NCI-H748 (cell line): ENCODE measurements at regions not wholly inside any gene's neighbourhood (a gene's known extent, or its start where the extent isn't known, plus 50 kb on each side); places are given as distances from the start of the nearest gene placed in this dataset.

ENCODE experiments used
- DNase-seq: peaks from one replicate; lab custom pipeline; 2025; ENCODE audit not compliant: unreplicated experiment; lab: John Stamatoyannopoulos, UW

DNA sequence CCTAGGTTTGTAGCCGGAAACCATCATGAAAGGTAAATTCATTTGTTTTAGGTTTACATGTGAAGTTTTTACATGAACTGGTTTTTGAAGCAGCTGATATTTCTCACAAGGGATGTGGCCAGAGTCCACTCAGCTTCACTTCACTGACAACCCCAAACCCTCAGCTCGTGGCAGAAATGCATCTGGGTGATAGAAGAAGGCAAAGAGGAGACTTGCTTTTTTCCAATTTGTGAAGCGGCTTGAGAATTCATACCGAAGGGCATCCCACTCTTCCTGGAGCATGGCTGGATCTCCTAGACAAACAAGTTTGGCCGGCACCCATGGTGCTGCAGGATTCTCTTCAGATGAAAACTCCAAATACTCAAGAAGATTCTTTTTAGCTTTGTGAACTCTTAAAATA, 392.8 kb upstream of the CNR1 start:
- no peak for DNase-seq

DNA sequence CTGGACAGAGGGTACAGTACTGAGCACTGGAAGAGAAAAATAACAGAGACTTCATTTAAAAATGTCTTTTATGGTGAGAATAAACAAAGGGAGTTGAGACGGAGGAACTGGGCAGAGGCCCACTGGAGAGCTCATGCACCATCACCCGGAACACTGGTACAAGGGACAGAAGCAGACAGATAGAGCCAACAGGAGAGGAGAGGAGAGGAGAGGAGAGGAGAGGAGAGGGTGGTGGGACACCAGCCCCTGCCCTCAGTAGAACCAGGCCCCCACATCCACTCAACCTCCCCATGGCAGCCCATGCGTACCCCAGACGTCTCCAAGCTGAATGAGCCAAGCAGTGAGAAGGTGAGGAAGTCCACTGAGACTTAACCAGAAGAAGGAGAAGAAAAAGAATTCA, 390.5 kb upstream of the CNR1 start:
- DNase-seq: no peak

DNA sequence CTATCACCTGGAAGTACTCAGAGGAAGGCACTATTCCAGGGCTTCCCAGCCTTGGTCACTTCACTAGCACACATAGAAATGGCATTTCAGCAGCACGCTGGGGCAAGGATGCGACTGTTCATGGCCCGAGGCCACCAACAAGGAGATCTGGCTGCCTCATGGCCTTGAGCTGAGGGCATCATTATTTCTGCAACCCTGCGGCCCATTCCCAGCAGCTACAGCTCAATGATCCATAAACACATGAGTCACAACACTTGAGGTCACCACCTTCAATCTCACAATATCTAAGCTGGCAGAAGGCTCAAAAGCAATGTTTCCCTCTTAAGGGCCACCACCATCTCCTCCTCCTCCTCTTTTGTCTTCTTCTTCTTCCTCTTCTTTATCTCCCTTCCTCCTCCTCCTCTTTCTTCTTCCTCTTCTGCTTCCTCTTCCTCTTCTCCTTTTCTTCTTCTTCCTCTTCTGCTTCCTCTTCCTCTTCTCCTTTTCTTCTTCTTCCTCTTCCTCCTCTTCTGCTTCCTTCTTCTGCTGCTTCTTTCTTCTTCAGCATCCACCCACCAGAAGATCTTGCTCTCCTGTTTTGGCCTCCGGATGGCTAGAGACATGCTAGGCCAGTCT, 382.9 kb upstream of the CNR1 start:
- DNase-seq: no peak

DNA sequence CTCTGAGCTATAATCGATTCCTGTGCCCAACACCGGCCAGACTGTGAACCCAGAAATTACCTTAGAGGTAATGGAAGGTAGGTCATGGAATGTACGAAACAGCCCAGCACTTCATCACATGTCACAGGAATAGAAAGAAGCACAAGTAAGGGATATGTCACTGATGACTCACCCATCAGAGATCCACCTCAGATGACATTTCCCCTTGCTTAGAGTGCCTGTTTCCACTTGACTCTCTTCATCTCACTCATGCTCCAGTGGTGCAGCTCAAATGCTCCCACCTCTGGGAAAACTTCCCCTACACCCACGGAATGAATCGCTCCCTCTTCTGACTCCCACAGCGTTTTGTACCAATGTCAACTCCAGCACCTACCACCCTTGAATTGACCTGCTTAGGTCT, 381.6 kb upstream of the CNR1 start:
- DNase-seq: no peak

DNA sequence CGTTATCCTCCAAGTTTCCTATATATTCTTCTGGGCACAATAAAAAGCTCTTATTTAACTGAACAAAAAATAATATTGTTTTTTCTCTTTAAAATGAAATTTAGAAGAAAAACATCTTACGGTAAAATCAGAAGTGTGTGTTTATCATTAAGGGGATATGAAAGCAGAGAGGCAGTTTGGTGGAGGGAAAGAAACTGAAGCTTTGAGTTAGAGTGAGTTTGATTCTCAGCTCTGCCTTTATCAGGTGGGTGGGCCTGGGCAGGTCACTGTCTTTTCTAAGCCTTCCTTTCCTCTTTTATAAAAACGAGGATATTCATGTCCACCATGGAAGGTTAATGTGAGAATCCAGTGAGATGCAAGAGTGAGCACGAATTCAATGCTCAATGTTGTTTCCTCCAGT, 379.8 kb upstream of the CNR1 start:
- no peak for DNase-seq

- no peak for DNase-seq
These were observed 379.0 kb upstream of the CNR1 start for GRCh38 chr6:88544986-88545612.

DNA sequence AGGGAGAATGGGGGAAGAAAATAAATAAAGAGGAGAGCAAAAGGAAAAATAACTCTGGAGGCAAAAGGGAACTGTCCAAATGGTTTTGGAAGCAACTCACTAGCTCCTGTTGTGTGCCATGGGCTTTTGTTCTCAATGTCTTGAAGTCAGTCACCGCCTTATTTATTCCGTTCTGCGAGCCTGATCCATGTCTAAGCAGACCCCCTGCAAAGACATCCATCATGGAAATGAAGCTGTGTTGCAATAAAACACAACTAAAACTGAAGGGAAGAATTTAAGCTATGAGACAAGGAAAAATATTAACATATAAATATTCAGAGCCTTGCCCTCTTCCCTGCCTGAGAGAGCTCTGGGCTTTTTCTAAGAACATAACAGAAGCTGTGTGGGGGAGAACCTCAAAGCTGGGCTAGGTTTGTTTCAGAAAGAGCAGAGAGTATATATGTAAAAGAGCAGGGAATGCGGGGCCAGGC, 373.2 kb upstream of the CNR1 start:
- no peak for DNase-seq

GRCh38 chr6:88538840-88539239, 372.7 kb upstream of the CNR1 start:
- no peak for DNase-seq

DNA sequence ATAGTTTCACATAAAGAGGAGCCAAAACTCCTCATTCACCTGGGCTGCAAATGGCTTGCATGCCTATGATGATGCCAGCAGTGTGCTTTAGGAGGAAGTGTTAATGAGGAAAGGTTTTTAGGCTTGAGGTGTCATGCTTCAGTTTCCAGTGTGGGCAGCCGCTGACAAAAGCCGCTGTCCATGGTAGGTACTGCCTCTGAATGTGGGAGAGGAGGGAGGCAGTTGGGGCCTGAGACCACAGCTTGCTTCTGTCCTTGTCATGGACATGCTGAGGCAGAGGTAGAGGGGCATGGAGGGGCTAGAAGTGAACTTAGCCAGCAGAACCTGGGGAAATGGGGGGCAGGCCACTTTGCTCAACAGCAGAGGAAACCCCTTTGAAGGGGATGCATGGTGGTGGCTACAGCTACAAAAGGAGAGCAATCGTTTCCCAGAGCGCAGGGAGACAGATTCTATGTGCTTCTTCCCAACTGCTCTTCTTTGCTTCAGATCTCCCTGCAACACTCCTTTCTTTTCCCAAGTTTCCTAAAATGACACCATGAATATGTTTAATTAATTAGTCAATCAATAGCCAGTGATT, 372.1 kb upstream of the CNR1 start:
- no peak for DNase-seq

- DNase-seq: no peak
These were observed 370.0 kb upstream of the CNR1 start for GRCh38 chr6:88536071-88536625.

- DNase-seq: no peak
These were observed 369.2 kb upstream of the CNR1 start for GRCh38 chr6:88535306-88535705.

DNA sequence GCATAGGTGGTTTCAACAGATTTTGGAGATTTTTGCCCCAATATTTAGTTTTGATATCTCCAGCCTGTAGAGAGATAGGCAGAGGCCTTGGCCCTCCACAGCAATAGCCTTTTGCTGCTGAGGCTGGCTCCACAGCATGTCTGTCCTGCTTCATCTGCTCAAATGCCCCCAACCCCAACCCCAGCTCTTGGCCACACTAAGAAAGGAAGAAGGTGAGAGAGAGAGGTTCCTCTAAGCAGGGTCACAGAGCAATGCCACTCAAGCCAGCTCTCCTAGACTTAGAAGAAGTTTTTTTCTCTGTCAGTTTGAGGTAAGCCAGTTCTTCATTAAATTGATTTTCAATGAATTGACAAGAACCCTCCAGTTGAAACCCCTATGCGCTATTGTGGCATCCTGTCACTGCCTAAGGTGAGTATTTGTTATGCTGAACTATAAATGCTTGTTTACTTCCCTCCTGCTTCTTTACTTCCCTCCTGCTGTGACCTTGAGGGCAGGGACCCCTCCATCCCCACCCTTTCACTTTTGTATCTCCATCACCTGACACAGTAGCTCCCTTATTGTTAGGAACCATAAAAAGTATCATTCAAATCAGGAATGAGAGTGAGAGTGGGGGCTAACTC, 366.2 kb upstream of the CNR1 start:
- DNase-seq: no peak

- no peak for DNase-seq
These were observed 363.6 kb upstream of the CNR1 start for GRCh38 chr6:88529726-88530125.

DNA sequence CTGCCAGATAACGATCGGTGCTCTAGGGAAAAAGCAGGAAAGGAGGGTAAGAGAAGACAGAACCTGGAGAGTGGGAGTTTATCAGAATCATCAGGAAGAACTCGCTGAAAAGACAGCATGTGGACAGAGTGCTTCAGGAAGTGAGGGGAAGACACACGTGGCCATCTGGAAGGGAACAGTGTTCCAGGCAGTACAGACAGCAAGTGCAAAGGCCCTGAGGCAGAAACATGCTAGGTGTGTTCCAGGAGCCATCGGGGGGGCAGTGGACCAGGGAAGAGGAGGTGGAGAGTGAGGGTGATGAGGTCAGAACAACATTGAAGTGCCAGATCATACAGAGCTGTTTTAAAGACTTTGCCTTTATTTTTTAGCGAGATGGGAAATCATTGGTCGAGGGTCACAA, 354.3 kb upstream of the CNR1 start:
- DNase-seq: no peak

DNA sequence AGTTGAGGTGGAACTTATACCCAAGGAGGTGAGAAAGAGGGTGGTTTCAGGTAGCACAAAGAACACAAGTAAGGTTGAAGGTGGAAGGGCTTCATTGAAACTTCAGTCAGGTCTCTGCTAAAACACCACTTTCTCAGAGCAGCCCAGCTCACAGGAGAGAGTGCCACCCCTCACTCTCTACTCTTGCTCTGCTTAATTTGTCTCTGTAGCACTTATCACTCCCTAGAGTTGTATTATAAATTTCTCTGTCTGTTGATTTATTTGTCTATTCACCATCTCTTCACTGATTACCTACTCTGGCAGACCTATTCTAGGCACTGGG, 353.8 kb upstream of the CNR1 start:
- no peak for DNase-seq

DNA sequence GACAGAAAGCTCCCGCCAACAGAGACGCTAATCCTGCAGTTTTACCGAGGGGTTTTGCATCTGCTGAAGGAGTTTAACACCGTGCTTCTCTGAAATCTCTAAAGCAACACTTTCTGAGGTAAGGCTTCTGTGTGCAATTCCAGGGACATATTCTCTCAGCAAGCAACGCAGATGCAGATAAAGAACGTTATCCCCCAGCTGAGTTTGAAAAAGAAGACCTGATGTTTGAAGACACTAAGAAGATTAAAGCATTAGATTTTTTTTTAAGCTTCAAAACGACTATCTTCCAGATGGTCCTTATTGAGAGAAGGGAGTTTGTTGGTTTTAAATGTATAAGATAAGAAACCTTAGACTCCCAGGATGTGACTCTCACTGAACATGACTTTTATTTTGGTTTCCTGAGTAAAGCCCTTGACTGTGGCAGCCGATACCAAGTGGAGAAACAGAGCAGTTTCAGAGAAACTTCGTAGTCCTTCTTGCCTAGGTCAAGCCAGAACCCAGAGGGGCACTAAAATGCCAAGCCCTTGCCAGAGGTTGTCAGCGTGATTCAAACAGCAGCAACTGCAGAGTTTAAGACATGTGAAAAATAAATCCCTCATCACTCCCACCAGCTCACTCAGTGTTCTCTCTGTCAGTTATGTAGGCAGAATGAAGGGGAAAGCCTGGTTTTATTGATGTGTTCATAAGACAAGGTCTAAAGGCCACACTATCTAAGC, 353.3 kb upstream of the CNR1 start:
- DNase-seq: no peak

GRCh38 chr6:88517737-88518136, 351.6 kb upstream of the CNR1 start:
- DNase-seq: no peak

- no peak for DNase-seq
These were observed 347.8 kb upstream of the CNR1 start for GRCh38 chr6:88513920-88514319.

GRCh38 chr6:88513471-88513870, 347.3 kb upstream of the CNR1 start:
- no peak for DNase-seq

- no peak for DNase-seq
These were observed 346.8 kb upstream of the CNR1 start for GRCh38 chr6:88512951-88513350.

- no peak for DNase-seq
These were observed 336.2 kb upstream of the CNR1 start for GRCh38 chr6:88502391-88502790.
